B cell (primary cell): ENCODE measurements at regions not wholly inside any gene's neighbourhood (a gene's known extent, or its start where the extent isn't known, plus 50 kb on each side); places are given as distances from the start of the nearest gene placed in this dataset.
"Not testable (repeated sequence)": the region's sequence is repeated elsewhere in the genome, so short reads cannot be mapped to it uniquely, and the experiment has no call there.

Experiments
- ATAC-seq: fragments of 200-7000 bp; cut with Tn5 transposase; one replicate; pipeline ENCODE4 v1.10.0; 2021; ENCODE audit warnings: low read depth, mild to moderate bottlenecking, moderate number of reproducible peaks, moderate library complexity
- CTCF ChIA-PET: fragments of 350-600 bp; sonication (Branson Sonifier 250); formaldehyde crosslinking; loops from one replicate; lab custom pipeline; 2021; ENCODE audit warnings: antibody characterized with exemption, inconsistent platforms; lab: Charles Lee
- POLR2A ChIA-PET: fragments of 350-600 bp; sonication (Branson Sonifier 250); formaldehyde crosslinking; loops from one replicate; lab custom pipeline; 2021; ENCODE audit warnings: antibody characterized with exemption; lab: Charles Lee
- DNase-seq: peaks from one replicate; pipeline ENCODE4 v3.0.0; 2013
- H2AFZ ChIP-seq: 2 replicates; pipeline ENCODE4 v1.6.1; 2012; ENCODE audit warnings: mild to moderate bottlenecking, low read depth, low read length; ENCODE audit not compliant: insufficient read depth, poor library complexity, severe bottlenecking
- H3K27ac ChIP-seq, 2 donors: 1 replicate in 1 of 2; 2 replicates in 1 of 2; pipeline ENCODE4 v1.5.1; 2012 to 2013; ENCODE audit warnings: low read length in 2 of 2, mild to moderate bottlenecking in 2 of 2, moderate library complexity in 1 of 2
- H3K27me3 ChIP-seq, 4 experiments: fragments of 200-600 bp in 1 of 4; sonication (generic) in 1 of 4; replicated peaks in 1 of 4; 1 replicate in 2 of 4; 2 replicates in 2 of 4; pipeline versions ENCODE4 v1.6.1 to v1.7.0; 2013 to 2016; ENCODE audit warnings: low read length in 3 of 4, mild to moderate bottlenecking in 2 of 4, mixed read lengths in 1 of 4, moderate library complexity in 1 of 4; ENCODE audit not compliant: insufficient read depth in 4 of 4, control insufficient read depth in 3 of 4; ENCODE audit errors: control extremely low read depth in 1 of 4
- H3K36me3 ChIP-seq, 2 experiments: replicated peaks in 1 of 2; 1 replicate in 1 of 2; 2 replicates in 1 of 2; pipeline versions ENCODE4 v1.6.1 to v1.7.1; 2013; ENCODE audit warnings: low read length in 1 of 2; ENCODE audit not compliant: insufficient read depth in 2 of 2, control insufficient read depth in 1 of 2; ENCODE audit errors: control extremely low read depth in 1 of 2, extremely low read depth in 1 of 2
- H3K4me1 ChIP-seq, 2 donors: fragments of 200-600 bp in 1 of 2; sonication (generic) in 1 of 2; 1 replicate in 1 of 2; 2 replicates in 1 of 2; pipeline versions ENCODE4 v1.5.1 to v1.6.1; 2013 to 2017; ENCODE audit warnings: low read length in 2 of 2; ENCODE audit not compliant: control insufficient read depth in 2 of 2, insufficient read depth in 2 of 2
- H3K4me2 ChIP-seq: replicated peaks from 2 replicates; pipeline ENCODE3; 2012; ENCODE audit warnings: mild to moderate bottlenecking, low read depth, low read length; ENCODE audit not compliant: poor library complexity, severe bottlenecking
- H3K4me3 ChIP-seq, 5 experiments: fragments of 200-600 bp in 1 of 5; sonication (generic) in 1 of 5; 1 replicate in 3 of 5; 2 replicates in 2 of 5; pipeline versions ENCODE4 v1.5.1 to v1.7.0; 2011 to 2016; ENCODE audit warnings: low read length in 4 of 5, mild to moderate bottlenecking in 4 of 5, low read depth in 2 of 5, control low read depth in 1 of 5, moderate library complexity in 1 of 5; ENCODE audit not compliant: insufficient read depth in 1 of 5; ENCODE audit errors: control extremely low read depth in 1 of 5, extremely low read depth in 1 of 5
- H3K79me2 ChIP-seq: fragments of 200-600 bp; sonication (generic); one replicate; pipeline ENCODE4 v1.6.0; 2016; ENCODE audit warnings: low read length; ENCODE audit not compliant: control insufficient read depth, insufficient read depth
- H3K9ac ChIP-seq: fragments of 200-600 bp; sonication (generic); 2 replicates; pipeline ENCODE4 v1.6.1; 2017; ENCODE audit warnings: mild to moderate bottlenecking, low read length, moderate library complexity
- H3K9me3 ChIP-seq, 3 donors: one replicate each; pipeline versions ENCODE4 v1.6.1 to v1.7.1; 2013; ENCODE audit warnings: low read length in 2 of 3; ENCODE audit not compliant: control insufficient read depth in 2 of 3, insufficient read depth in 1 of 3; ENCODE audit errors: control extremely low read depth in 1 of 3
- H4K20me1 ChIP-seq: 2 replicates; pipeline ENCODE4 v1.6.0; 2012; ENCODE audit warnings: mild to moderate bottlenecking, low read length; ENCODE audit not compliant: insufficient read depth, control insufficient read depth, poor library complexity, severe bottlenecking
- H3K27ac Mint-ChIP-seq: one replicate; pipeline ENCODE4 v1.8.0; 2021; ENCODE audit warnings: mixed read lengths
- H3K27me3 Mint-ChIP-seq: one replicate; pipeline ENCODE4 v1.8.0; 2021; ENCODE audit warnings: mixed read lengths
- H3K4me1 Mint-ChIP-seq: one replicate; pipeline ENCODE4 v1.8.0; 2021; ENCODE audit warnings: mixed read lengths
- H3K4me3 Mint-ChIP-seq: one replicate; pipeline ENCODE4 v1.8.0; 2021; ENCODE audit warnings: mixed read lengths
- H3K9me3 Mint-ChIP-seq: one replicate; pipeline ENCODE4 v1.8.0; 2022; ENCODE audit warnings: mixed read lengths; ENCODE audit not compliant: insufficient read depth
- WGBS: methylation state at CpG from one replicate; pipeline ENCODE4 v1.1.5; 2013; ENCODE audit warnings: missing lambda C conversion rate; ENCODE audit not compliant: insufficient coverage; 5-methylcytosine and 5-hydroxymethylcytosine counted together
- intact Hi-C: fragments of 100-400 bp; cut with micrococcal nuclease; formaldehyde crosslinking; loops from one replicate; pipeline ENCODE4 v1.10.0; 2022

DNA sequence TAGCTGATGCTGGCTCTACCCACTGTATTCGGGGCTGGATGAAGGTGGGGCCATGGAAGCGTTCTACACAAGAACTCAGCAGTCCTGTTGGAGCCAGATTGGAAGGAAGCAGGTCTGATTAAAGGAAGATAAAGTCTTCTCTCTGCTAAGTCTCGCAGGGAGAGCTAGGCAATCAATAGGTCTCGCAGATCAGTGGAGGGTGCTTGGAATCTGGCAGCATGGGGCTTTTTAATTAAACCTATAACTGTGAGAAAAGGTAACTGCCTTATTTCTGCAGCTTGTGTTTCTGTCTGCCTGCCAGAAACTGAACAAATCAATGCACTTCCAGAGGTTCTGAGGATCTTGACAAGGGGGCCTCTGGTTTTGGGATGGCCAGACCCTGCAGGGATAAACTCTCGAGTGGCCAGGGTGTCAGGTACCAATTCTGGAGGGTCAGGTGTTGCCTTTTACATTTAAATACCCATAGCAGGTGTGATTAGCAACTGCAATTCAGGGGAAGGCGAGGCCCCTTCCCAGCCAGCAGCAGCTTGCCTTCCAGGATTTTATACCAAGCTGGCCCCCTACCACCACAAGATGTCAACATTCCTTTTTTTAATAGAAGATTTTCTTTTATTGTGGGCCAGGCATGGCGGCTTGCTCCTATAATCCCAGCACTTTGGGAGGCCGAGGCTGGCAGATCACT lies 228.6 kb downstream of the NPIPA7 start:
- H3K4me1 Mint-ChIP-seq, intact Hi-C loops, H3K27ac ChIP-seq, H3K36me3 ChIP-seq, H3K9me3 ChIP-seq, H3K9me3 Mint-ChIP-seq, H3K27ac Mint-ChIP-seq, H3K79me2 ChIP-seq, H3K4me2 ChIP-seq, H2AFZ ChIP-seq, H3K4me1 ChIP-seq, POLR2A ChIA-PET, H3K4me3 ChIP-seq, H3K27me3 Mint-ChIP-seq, H4K20me1 ChIP-seq, H3K9ac ChIP-seq, CTCF ChIA-PET, H3K4me3 Mint-ChIP-seq, H3K27me3 ChIP-seq, DNase-seq, ATAC-seq: not testable (repeated sequence)
- WGBS, result no CpG with 5 or more reads among the region's 8 CpGs

DNA sequence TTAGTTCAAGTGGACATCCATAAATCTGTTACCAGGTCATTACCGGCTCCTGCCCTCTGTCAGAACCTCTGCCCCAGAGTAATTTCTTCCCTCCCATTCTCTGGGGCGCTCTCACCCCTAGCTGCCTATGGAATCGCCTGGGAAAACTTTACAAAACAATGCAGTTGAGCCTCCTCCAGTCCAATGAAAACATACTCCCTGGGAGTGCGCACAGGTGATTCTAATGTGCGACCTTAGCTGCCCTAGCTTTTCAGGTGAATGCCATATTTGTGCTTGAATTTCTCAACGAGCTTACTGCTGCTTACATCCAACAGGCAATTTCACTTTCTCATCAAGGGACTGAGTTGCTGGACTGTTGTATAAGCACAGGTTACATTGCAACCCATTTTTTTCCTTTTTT lies 230.7 kb downstream of the NPIPA7 start:
- H4K20me1 ChIP-seq, H3K79me2 ChIP-seq, H3K4me3 ChIP-seq, ATAC-seq, intact Hi-C loops, H3K36me3 ChIP-seq, H3K4me2 ChIP-seq, H3K9ac ChIP-seq, H3K9me3 Mint-ChIP-seq, H3K4me1 Mint-ChIP-seq, H3K4me1 ChIP-seq, POLR2A ChIA-PET, H3K27ac ChIP-seq, DNase-seq, H3K9me3 ChIP-seq, H3K4me3 Mint-ChIP-seq, H3K27me3 ChIP-seq, H2AFZ ChIP-seq, CTCF ChIA-PET, H3K27ac Mint-ChIP-seq, H3K27me3 Mint-ChIP-seq: not testable (repeated sequence)
- 78% methylated on average over 4 of the region's 6 CpGs for WGBS

DNA sequence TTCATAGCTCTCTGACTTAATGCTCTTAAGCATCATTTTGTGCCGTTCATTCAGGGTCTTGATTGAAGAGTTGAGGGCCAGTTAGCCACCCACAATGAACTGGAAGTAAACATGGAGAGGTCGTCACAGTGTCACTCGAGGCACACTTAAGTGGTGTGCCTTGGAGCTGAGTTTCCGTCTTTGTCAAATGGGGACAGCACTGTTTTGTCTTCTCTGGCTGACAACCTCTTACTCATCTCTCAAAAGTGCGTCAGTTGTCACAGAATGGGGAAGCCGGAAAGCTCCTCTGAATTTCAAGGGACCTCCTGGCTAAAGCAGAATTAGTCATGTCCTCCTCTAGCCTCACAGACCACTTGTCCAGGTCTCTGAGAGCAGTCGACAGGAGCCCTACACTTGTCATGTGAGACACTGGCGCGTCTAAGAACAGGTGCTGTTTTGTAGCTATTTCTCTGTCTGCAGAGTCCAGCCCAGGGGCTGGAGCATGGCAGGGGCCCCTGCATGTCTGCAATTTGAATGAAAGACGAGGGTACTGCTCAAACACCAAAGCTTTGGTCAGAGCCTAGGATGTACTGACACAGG lies 231.5 kb downstream of the NPIPA7 start:
- H2AFZ ChIP-seq, H3K27ac Mint-ChIP-seq, H3K27me3 Mint-ChIP-seq, H4K20me1 ChIP-seq, H3K4me2 ChIP-seq, H3K9me3 Mint-ChIP-seq, H3K4me1 Mint-ChIP-seq, H3K27ac ChIP-seq, H3K9me3 ChIP-seq, POLR2A ChIA-PET, H3K4me3 Mint-ChIP-seq, ATAC-seq, H3K4me1 ChIP-seq, H3K27me3 ChIP-seq, DNase-seq, CTCF ChIA-PET, H3K36me3 ChIP-seq, intact Hi-C loops, H3K79me2 ChIP-seq, H3K9ac ChIP-seq, H3K4me3 ChIP-seq: not testable (repeated sequence)
- 67% methylated on average over 3 of the region's 10 CpGs for WGBS

DNA sequence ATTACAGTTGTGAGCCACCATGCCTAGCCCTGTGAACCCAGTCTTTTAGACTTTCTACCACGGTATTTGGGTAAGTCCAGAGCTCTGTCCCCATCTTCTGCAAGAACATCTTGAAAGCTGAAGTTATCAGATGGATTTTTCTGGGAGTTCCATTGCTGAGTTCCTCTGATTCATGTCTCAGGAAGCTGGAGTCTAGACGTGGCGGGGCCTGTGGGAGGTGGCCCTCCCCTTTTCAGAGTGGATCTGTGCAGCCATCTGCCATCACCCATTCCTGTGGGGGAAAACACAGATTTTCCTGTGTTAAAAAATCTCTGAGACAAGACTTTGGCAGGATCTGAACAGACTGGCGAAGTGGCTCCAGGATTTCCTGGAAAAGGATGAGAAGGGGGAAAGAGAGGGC lies 234.3 kb downstream of the NPIPA7 start:
- H3K9ac ChIP-seq, DNase-seq, H4K20me1 ChIP-seq, H2AFZ ChIP-seq, H3K4me1 Mint-ChIP-seq, H3K4me3 ChIP-seq, CTCF ChIA-PET, H3K27ac ChIP-seq, intact Hi-C loops, H3K27ac Mint-ChIP-seq, ATAC-seq, H3K27me3 Mint-ChIP-seq, H3K4me2 ChIP-seq, H3K4me1 ChIP-seq, H3K27me3 ChIP-seq, POLR2A ChIA-PET, H3K9me3 Mint-ChIP-seq, H3K36me3 ChIP-seq, H3K9me3 ChIP-seq, H3K4me3 Mint-ChIP-seq, H3K79me2 ChIP-seq: not testable (repeated sequence)
- no CpG with 5 or more reads among the region's 4 CpGs for WGBS
